ENCODE measurements at regions not wholly inside any gene's neighbourhood (a gene's known extent, or its start where the extent isn't known, plus 50 kb on each side); places are given as distances from the start of the nearest gene placed in this dataset.

- POLR2A ChIA-PET (ENCODE audit: unreplicated experiment): interaction anchor here (1.2 kb wide), 1 partner anchor 11 kb away, joined by 4 read pairs; no protein-coding TSS in a partner anchor
- 0 out of 2 replicates have a peak overlapping the region, but pooled peaks have one; percentile 26 for H3K9ac ChIP-seq (ENCODE audit: low read depth, low read length)
Measured at GRCh38 chr6:153210083-153210482, 79.0 kb upstream of the RGS17 start.

More at GRCh38 chr6:153210083-153210482, 79.0 kb upstream of the RGS17 start:
- Histone ChIP-seq H3K9me1 (ENCODE audit: insufficient read depth, low read length) (no peaks in the 10 kb centered on the region), H3K4me1 (ENCODE audit: control insufficient read depth, insufficient read depth, low read length) (peaks cover 4% of the 10 kb centered on the region; the same call in 1 of the 2 replicates), H3K23ac (ENCODE audit: low read depth, low read length) (no peak overlapping the region), H3K79me1 (ENCODE audit: low read depth in 1 of 2, low read length in 2 of 2) (no peaks in the 10 kb centered on the region), H2BK15ac (ENCODE audit: low read depth, low read length) (no peak overlapping the region), H2BK5ac (ENCODE audit: low read depth, low read length, poor library complexity, severe bottlenecking) (no peak overlapping the region), H2BK20ac (ENCODE audit: low read depth, low read length) (no peak overlapping the region), H2AFZ (replicated peaks; ENCODE audit: low read length, poor library complexity) (no peak overlapping the region), H3K36me3 (ENCODE audit: control insufficient read depth, insufficient read depth, low read length) (no peaks in the 10 kb centered on the region), H3K4ac (ENCODE audit: low read depth, low read length) (no peak overlapping the region), H2AK5ac (ENCODE audit: low read depth, low read length) (no peak overlapping the region), H3K4me2 (ENCODE audit: low read depth, low read length) (peak overlapping the region; percentile 67), H3K27me3 (ENCODE audit: control insufficient read depth, insufficient read depth, low read length) (no peaks in the 10 kb centered on the region), H4K5ac (ENCODE audit: low read depth, low read length) (no peak overlapping the region), H2AK9ac (replicated peaks; ENCODE audit: low read depth, low read length, poor library complexity) (no peak overlapping the region), H4K8ac (ENCODE audit: low read depth in 2 of 2, low read length in 2 of 2) (no peak overlapping the region), H2BK120ac (ENCODE audit: low read depth, low read length) (no peak overlapping the region), H3K14ac (replicated peaks; ENCODE audit: low read depth, low read length) (no peak overlapping the region), H3K9me3 (ENCODE audit: control insufficient read depth, insufficient read depth, low read length) (peaks cover 3% of the 10 kb centered on the region; the same call in 1 of the 2 replicates), H3K27ac (ENCODE audit: insufficient read depth, low read length) (peak overlapping the region; percentile 27; the same call in 1 of the 2 replicates), H3K56ac (ENCODE audit: extremely low read depth, insufficient read depth, low read length) (no peak overlapping the region), H4K20me1 (ENCODE audit: insufficient read depth, low read length) (no peaks in the 10 kb centered on the region), H3K18ac (ENCODE audit: low read depth, low read length) (no peak overlapping the region; the same call in 1 of the 2 replicates), H4K91ac (ENCODE audit: insufficient read depth, low read depth, low read length) (no peak overlapping the region), H3K4me3 (ENCODE audit: insufficient read depth, low read depth, low read length) (no peak overlapping the region)
- DNase-seq (peak; percentile 44), ATAC-seq (ENCODE audit: low read depth) (peak; percentile 82)
- CTCF ChIA-PET: no interaction called here
- TF ChIP-seq MXI1 (IDR thresholded peaks at IDR 0.05; ENCODE audit: borderline replicate concordance, low read depth, low read length): no peak
- TF ChIP-seq CEBPB (IDR thresholded peaks at IDR 0.05; ENCODE audit: low read depth, low read length): no peak
- no peak for TF ChIP-seq SMC3 (IDR thresholded peaks at IDR 0.05; ENCODE audit: low read depth, low read length)
- TF ChIP-seq, protein P1, sequence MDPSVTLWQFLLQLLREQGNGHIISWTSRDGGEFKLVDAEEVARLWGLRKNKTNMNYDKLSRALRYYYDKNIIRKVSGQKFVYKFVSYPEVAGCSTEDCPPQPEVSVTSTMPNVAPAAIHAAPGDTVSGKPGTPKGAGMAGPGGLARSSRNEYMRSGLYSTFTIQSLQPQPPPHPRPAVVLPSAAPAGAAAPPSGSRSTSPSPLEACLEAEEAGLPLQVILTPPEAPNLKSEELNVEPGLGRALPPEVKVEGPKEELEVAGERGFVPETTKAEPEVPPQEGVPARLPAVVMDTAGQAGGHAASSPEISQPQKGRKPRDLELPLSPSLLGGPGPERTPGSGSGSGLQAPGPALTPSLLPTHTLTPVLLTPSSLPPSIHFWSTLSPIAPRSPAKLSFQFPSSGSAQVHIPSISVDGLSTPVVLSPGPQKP (IDR thresholded peaks at IDR 0.05; ENCODE audit: borderline replicate concordance, low read depth, low read length): no peak
- no peak for TF ChIP-seq RAD21 (IDR thresholded peaks at IDR 0.05; ENCODE audit: low read length)
- no peak for TF ChIP-seq MAZ (IDR thresholded peaks at IDR 0.05; ENCODE audit: borderline replicate concordance, low read depth, low read length)
- no peak for TF ChIP-seq BHLHE40 (IDR thresholded peaks at IDR 0.05; ENCODE audit: low read depth, low read length)
- TF ChIP-seq RFX5 (IDR thresholded peaks at IDR 0.05; ENCODE audit: low read depth, low read length): no peak
- TF ChIP-seq CTCF (conservative IDR thresholded peaks at IDR 0.05; ENCODE audit: low read depth, low read length): no peak
- no peak for TF ChIP-seq POLR2A (IDR thresholded peaks at IDR 0.05; ENCODE audit: low read depth, low read length)
- dilution Hi-C loops (cut with HindIII; ENCODE audit: low sequenced_read_pairs, unreplicated experiment): no loop called here
- WGBS, 2 experiments (ENCODE audit: extremely low coverage in 2 of 2, insufficient read length in 1 of 2): no CpG with 5 or more reads among the region's 5 CpGs
- intact Hi-C loops (cut with micrococcal nuclease): no loop called here
- in situ Hi-C loops (cut with MboI; ENCODE audit: low sequenced_read_pairs): no loop called here
- no TSS peak for BruUV-seq (replicated peaks)
